ENCODE measurements at regions not wholly inside any gene's neighbourhood (a gene's known extent, or its start where the extent isn't known, plus 50 kb on each side); places are given as distances from the start of the nearest gene placed in this dataset.
A peak's percentile ranks its signal among the peaks of the same experiment; 100 is the strongest.

DNA sequence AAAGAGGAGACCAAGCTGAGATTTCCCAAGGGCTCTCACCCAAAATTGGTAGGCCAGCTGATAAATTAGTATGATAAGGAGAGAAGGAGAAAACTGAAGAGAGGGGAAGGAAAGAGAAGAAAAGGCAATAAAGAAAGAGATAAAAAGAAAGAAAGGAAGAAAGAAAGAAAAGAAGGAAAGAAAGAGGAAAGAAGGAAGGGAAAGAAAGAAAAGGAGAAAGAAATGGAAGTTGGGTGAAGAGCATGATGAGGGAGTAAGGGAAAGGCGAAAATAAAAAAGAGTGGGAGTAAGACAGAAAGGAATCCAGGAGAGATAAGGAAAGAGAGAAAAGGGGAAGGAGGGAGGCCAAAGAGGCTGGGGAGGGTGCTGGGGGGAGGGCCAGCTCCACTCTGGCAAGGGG lies 95.4 kb downstream of the MRM1 start:
- Histone ChIP-seq H2BK120ac (ENCODE audit: low read depth, low read length) (no peak overlapping the region), H3K79me1 (ENCODE audit: low read depth, low read length) (no peaks in the 10 kb centered on the region), H3K36me3 (replicated peaks in 1 of 2; ENCODE audit: control insufficient read depth in 2 of 2, insufficient read depth in 2 of 2, low read length in 2 of 2) (no peaks in the 10 kb centered on the region), H2AK5ac (ENCODE audit: low read depth, low read length) (no peak overlapping the region), H3K4me2 (ENCODE audit: insufficient read depth, low read length, poor library complexity, severe bottlenecking) (no peak overlapping the region), H3K9me3 (replicated peaks in 1 of 2; ENCODE audit: control insufficient read depth in 2 of 2, insufficient read depth in 1 of 2, low read depth in 1 of 2, low read length in 2 of 2) (no peaks in the 10 kb centered on the region), H3K27me3 (ENCODE audit: control insufficient read depth in 3 of 3, insufficient read depth in 3 of 3, low read depth in 1 of 3, low read length in 3 of 3) (peaks cover 0 to 21% (median 2%) of the 10 kb centered on the region in 3 experiments), H3K14ac (ENCODE audit: low read length) (no peak overlapping the region), H3K18ac (ENCODE audit: low read length) (no peak overlapping the region), H3K23ac (ENCODE audit: low read depth, low read length, poor library complexity) (no peak overlapping the region), H3K27ac (replicated peaks; ENCODE audit: low read length) (no peak overlapping the region), H2AFZ (ENCODE audit: low read length) (no peak overlapping the region), H3K4me1 (ENCODE audit: control insufficient read depth in 2 of 2, insufficient read depth in 1 of 2, low read depth in 1 of 2, low read length in 2 of 2) (no peaks in the 10 kb centered on the region), H2BK12ac (ENCODE audit: low read length) (no peak overlapping the region), H4K91ac (ENCODE audit: low read depth, low read length, poor library complexity) (no peak overlapping the region), H2BK15ac (ENCODE audit: low read length) (no peak overlapping the region), H3K4me3 (ENCODE audit: low read length in 2 of 2) (no peak overlapping the region), H3K4ac (ENCODE audit: low read length) (no peak overlapping the region), H2BK5ac (ENCODE audit: low read length) (no peak overlapping the region), H3K9ac (ENCODE audit: low read depth, low read length, poor library complexity) (no peak overlapping the region), H4K8ac (ENCODE audit: low read depth, low read length) (no peak overlapping the region)
- WGBS, 2 donors (ENCODE audit: extremely low coverage in 2 of 2, insufficient read length in 2 of 2, insufficient replicate concordance in 1 of 2) = no CpG with 5 or more reads among the region's 1 CpG
- DNase-seq (ENCODE audit: low spot score) = no peak

DNA sequence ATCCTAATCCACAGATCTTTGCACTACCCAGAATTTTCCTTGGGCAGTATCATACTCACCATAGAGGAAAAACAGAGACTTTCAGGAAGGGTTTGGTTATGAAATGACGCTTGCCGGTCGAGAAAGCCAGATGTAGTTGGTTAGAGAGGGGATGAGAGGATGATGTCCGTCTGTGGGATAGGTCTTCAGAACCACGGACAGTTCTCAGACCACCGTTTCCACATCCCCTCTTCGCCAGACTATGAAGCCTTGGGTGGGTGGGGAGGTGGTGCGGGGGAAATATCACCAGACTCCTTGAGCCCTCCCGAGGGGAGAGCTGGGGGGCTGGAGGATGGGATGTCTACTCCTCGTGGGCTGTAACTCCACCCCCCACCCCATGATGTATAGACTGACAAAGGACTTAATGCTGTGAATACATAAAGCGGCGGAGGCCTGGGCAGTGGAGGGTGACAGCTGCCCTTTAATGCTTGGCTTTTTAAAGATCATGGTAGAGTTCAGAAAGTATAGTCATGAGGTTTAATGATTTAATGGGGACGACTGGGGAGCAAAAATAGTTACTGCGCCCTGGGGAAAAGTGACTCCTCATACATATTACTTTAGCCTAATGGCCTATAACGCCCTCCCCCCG lies 96.6 kb downstream of the MRM1 start:
- Histone ChIP-seq H3K9me3 (replicated peaks in 1 of 2; ENCODE audit: control insufficient read depth in 2 of 2, insufficient read depth in 1 of 2, low read depth in 1 of 2, low read length in 2 of 2) (no peaks in the 10 kb centered on the region), H3K14ac (ENCODE audit: low read length) (no peak overlapping the region), H3K36me3 (replicated peaks in 1 of 2; ENCODE audit: control insufficient read depth in 2 of 2, insufficient read depth in 2 of 2, low read length in 2 of 2) (no peaks in the 10 kb centered on the region), H2BK120ac (ENCODE audit: low read depth, low read length) (no peak overlapping the region), H4K91ac (ENCODE audit: low read depth, low read length, poor library complexity) (no peak overlapping the region), H3K4me3 (ENCODE audit: low read length in 2 of 2) (no peak overlapping the region), H2BK12ac (ENCODE audit: low read length) (no peak overlapping the region), H3K79me1 (ENCODE audit: low read depth, low read length) (no peaks in the 10 kb centered on the region), H3K18ac (ENCODE audit: low read length) (no peak overlapping the region), H3K9ac (ENCODE audit: low read depth, low read length, poor library complexity) (no peak overlapping the region), H3K4ac (ENCODE audit: low read length) (no peak overlapping the region), H2AK5ac (ENCODE audit: low read depth, low read length) (no peak overlapping the region), H3K4me2 (ENCODE audit: insufficient read depth, low read length, poor library complexity, severe bottlenecking) (no peak overlapping the region), H2BK5ac (ENCODE audit: low read length) (no peak overlapping the region), H2BK15ac (ENCODE audit: low read length) (no peak overlapping the region), H4K8ac (ENCODE audit: low read depth, low read length) (no peak overlapping the region), H3K23ac (ENCODE audit: low read depth, low read length, poor library complexity) (no peak overlapping the region), H3K27ac (replicated peaks; ENCODE audit: low read length) (no peak overlapping the region), H3K4me1 (ENCODE audit: control insufficient read depth in 2 of 2, insufficient read depth in 1 of 2, low read depth in 1 of 2, low read length in 2 of 2) (no peaks in the 10 kb centered on the region), H2AFZ (ENCODE audit: low read length) (no peak overlapping the region), H3K27me3 (ENCODE audit: control insufficient read depth in 3 of 3, insufficient read depth in 3 of 3, low read depth in 1 of 3, low read length in 3 of 3) (peaks cover 0 to 16% (median 2%) of the 10 kb centered on the region in 3 experiments)
- peak; percentile 67 for DNase-seq (ENCODE audit: low spot score)
- no CpG with 5 or more reads among the region's 16 CpGs for WGBS, 2 donors (ENCODE audit: extremely low coverage in 2 of 2, insufficient read length in 2 of 2, insufficient replicate concordance in 1 of 2)

DNA sequence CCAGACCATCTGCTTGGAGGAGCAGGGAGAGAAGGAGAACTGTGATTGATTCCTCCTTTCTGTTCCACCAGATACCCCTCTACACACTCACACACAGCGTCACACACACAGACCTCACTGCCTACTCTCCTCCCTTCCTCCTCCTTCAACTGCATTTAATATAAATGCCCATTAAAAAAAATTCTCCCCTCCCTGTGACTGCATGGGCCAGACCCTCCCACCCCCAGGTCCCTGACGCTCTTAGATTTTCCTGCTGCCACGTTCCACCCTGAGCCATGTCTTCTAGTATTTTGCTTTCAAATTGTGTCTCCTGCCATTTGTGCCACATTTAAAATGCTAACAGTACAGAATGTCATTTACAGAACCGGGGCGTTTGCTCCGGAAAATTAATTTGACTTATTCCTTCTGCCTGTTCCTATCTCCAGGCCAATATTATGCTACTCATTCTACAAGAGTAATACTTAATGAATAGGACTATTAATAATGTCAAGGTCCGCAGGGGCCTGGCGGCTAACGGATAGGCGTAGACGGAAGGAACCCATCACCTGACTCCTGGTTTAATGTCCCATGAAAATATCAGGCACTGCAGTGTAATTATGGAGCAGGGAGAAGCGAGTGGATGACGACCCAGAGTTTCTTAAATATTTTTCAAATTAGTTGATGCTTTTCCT lies 100.2 kb downstream of the MRM1 start:
- Histone ChIP-seq H2BK12ac (ENCODE audit: low read length) (no peak overlapping the region), H3K9ac (ENCODE audit: low read depth, low read length, poor library complexity) (no peak overlapping the region), H3K79me1 (ENCODE audit: low read depth, low read length) (no peaks in the 10 kb centered on the region), H2AFZ (ENCODE audit: low read length) (no peak overlapping the region), H3K27ac (replicated peaks; ENCODE audit: low read length) (no peak overlapping the region), H4K91ac (ENCODE audit: low read depth, low read length, poor library complexity) (no peak overlapping the region), H3K18ac (ENCODE audit: low read length) (no peak overlapping the region), H3K4me1 (ENCODE audit: control insufficient read depth in 2 of 2, insufficient read depth in 1 of 2, low read depth in 1 of 2, low read length in 2 of 2) (peaks cover 0 to 3% of the 10 kb centered on the region in 2 donors), H4K8ac (ENCODE audit: low read depth, low read length) (no peak overlapping the region), H3K9me3 (replicated peaks in 1 of 2; ENCODE audit: control insufficient read depth in 2 of 2, insufficient read depth in 1 of 2, low read depth in 1 of 2, low read length in 2 of 2) (no peaks in the 10 kb centered on the region), H3K36me3 (replicated peaks in 1 of 2; ENCODE audit: control insufficient read depth in 2 of 2, insufficient read depth in 2 of 2, low read length in 2 of 2) (no peaks in the 10 kb centered on the region), H3K4me2 (ENCODE audit: insufficient read depth, low read length, poor library complexity, severe bottlenecking) (no peak overlapping the region), H2AK5ac (ENCODE audit: low read depth, low read length) (no peak overlapping the region), H3K27me3 (ENCODE audit: control insufficient read depth in 3 of 3, insufficient read depth in 3 of 3, low read depth in 1 of 3, low read length in 3 of 3) (peaks cover 0 to 32% (median 16%) of the 10 kb centered on the region in 3 experiments), H3K4ac (ENCODE audit: low read length) (no peak overlapping the region), H3K4me3 (ENCODE audit: low read length in 2 of 2) (no peak overlapping the region), H2BK15ac (ENCODE audit: low read length) (no peak overlapping the region), H2BK120ac (ENCODE audit: low read depth, low read length) (no peak overlapping the region), H3K23ac (ENCODE audit: low read depth, low read length, poor library complexity) (no peak overlapping the region), H2BK5ac (ENCODE audit: low read length) (no peak overlapping the region), H3K14ac (ENCODE audit: low read length) (no peak overlapping the region)
- WGBS, 2 donors (ENCODE audit: extremely low coverage in 2 of 2, insufficient read length in 2 of 2, insufficient replicate concordance in 1 of 2) = no CpG with 5 or more reads among the region's 13 CpGs
- DNase-seq (ENCODE audit: low spot score) = no peak

DNA sequence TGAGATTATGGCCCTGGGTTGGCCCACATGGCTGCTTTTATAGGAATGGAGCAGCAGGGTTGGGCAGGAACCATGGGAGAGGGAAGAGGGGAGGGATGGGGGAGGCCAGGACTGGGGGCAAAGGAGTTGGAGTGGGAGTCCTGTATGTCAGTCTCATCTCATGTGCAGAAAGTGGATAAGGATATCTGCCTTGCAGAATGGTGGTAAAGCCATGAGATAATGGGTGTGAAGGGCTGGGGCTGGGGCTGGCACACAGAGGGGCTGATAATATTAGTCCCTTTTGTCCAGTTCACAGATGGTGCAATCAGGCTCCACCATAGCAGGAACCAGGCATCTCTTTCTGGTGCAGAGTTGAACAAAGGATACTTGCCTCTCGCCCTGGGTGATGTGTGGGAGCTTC lies 101.3 kb downstream of the MRM1 start:
- no CpG with 5 or more reads among the region's 1 CpG for WGBS, 2 donors (ENCODE audit: extremely low coverage in 2 of 2, insufficient read length in 2 of 2, insufficient replicate concordance in 1 of 2)
- peaks cover 0 to 3% of the 10 kb centered on the region in 2 donors for H3K4me1 ChIP-seq (ENCODE audit: control insufficient read depth in 2 of 2, insufficient read depth in 1 of 2, low read depth in 1 of 2, low read length in 2 of 2)
- H3K9ac ChIP-seq (ENCODE audit: low read depth, low read length, poor library complexity) = peak overlapping the region; percentile 31
- H3K14ac ChIP-seq (ENCODE audit: low read length) = no peak overlapping the region
- no peak overlapping the region for H4K8ac ChIP-seq (ENCODE audit: low read depth, low read length)
- H2BK120ac ChIP-seq (ENCODE audit: low read depth, low read length) = no peak overlapping the region
- H3K4me3 ChIP-seq (ENCODE audit: low read length in 2 of 2) = no peak overlapping the region
- no peaks in the 10 kb centered on the region for H3K9me3 ChIP-seq (replicated peaks in 1 of 2; ENCODE audit: control insufficient read depth in 2 of 2, insufficient read depth in 1 of 2, low read depth in 1 of 2, low read length in 2 of 2)
- no peak overlapping the region for H2BK12ac ChIP-seq (ENCODE audit: low read length)
- H3K4ac ChIP-seq (ENCODE audit: low read length) = no peak overlapping the region
- H3K79me1 ChIP-seq (ENCODE audit: low read depth, low read length) = no peaks in the 10 kb centered on the region
- H2AFZ ChIP-seq (ENCODE audit: low read length) = no peak overlapping the region
- H4K91ac ChIP-seq (ENCODE audit: low read depth, low read length, poor library complexity) = no peak overlapping the region
- no peak overlapping the region for H2BK15ac ChIP-seq (ENCODE audit: low read length)
- no peak for DNase-seq (ENCODE audit: low spot score)
- H3K27ac ChIP-seq (replicated peaks; ENCODE audit: low read length) = no peak overlapping the region
- no peak overlapping the region for H3K18ac ChIP-seq (ENCODE audit: low read length)
- H3K23ac ChIP-seq (ENCODE audit: low read depth, low read length, poor library complexity) = no peak overlapping the region
- no peak overlapping the region for H3K4me2 ChIP-seq (ENCODE audit: insufficient read depth, low read length, poor library complexity, severe bottlenecking)
- H3K27me3 ChIP-seq (ENCODE audit: control insufficient read depth in 3 of 3, insufficient read depth in 3 of 3, low read depth in 1 of 3, low read length in 3 of 3) = peaks cover 0 to 32% (median 16%) of the 10 kb centered on the region in 3 experiments
- H3K36me3 ChIP-seq (replicated peaks in 1 of 2; ENCODE audit: control insufficient read depth in 2 of 2, insufficient read depth in 2 of 2, low read length in 2 of 2) = no peaks in the 10 kb centered on the region
- no peak overlapping the region for H2BK5ac ChIP-seq (ENCODE audit: low read length)
- H2AK5ac ChIP-seq (ENCODE audit: low read depth, low read length) = no peak overlapping the region

Data from neuronal stem cell (in vitro differentiated cells).